NCI-H82 (cell line): ENCODE measurements at regions not wholly inside any gene's neighbourhood (a gene's known extent, or its start where the extent isn't known, plus 50 kb on each side); places are given as distances from the start of the nearest gene placed in this dataset.
"Not testable (repeated sequence)": the region's sequence is repeated elsewhere in the genome, so short reads cannot be mapped to it uniquely, and the experiment has no call there.

ENCODE experiments used
- DNase-seq: peaks from one replicate; lab custom pipeline; 2025; lab: John Stamatoyannopoulos, UW

- DNase-seq: no peak
Observed at GRCh38 chr6:78583079-78583478, 284.3 kb upstream of the IRAK1BP1 start.

GRCh38 chr6:78589436-78589835, 277.9 kb upstream of the IRAK1BP1 start:
- peak; percentile 7 for DNase-seq

GRCh38 chr6:78593898-78594667, 273.3 kb upstream of the IRAK1BP1 start:
- no peak for DNase-seq

GRCh38 chr6:78594668-78595066, 272.7 kb upstream of the IRAK1BP1 start:
- no peak for DNase-seq

GRCh38 chr6:78597966-78598365, 269.4 kb upstream of the IRAK1BP1 start:
- DNase-seq: peak; percentile 0

- no peak for DNase-seq
Observed at GRCh38 chr6:78598966-78599365, 268.4 kb upstream of the IRAK1BP1 start.

GRCh38 chr6:78599526-78599925, 267.8 kb upstream of the IRAK1BP1 start:
- no peak for DNase-seq

GRCh38 chr6:78605909-78606446, 261.4 kb upstream of the IRAK1BP1 start:
- DNase-seq: no peak

- DNase-seq: no peak
Observed at GRCh38 chr6:78607189-78607588, 260.2 kb upstream of the IRAK1BP1 start.

- peak; percentile 9 for DNase-seq
Observed at GRCh38 chr6:78611102-78611620, 256.2 kb upstream of the IRAK1BP1 start.

- DNase-seq: peak; percentile 43
Observed at GRCh38 chr6:78611886-78612480, 255.4 kb upstream of the IRAK1BP1 start.

- no peak for DNase-seq
Observed at GRCh38 chr6:78614961-78615360, 252.4 kb upstream of the IRAK1BP1 start.

GRCh38 chr6:78615430-78615904, 251.9 kb upstream of the IRAK1BP1 start:
- no peak for DNase-seq

GRCh38 chr6:78618970-78619369, 248.4 kb upstream of the IRAK1BP1 start:
- no peak for DNase-seq

- DNase-seq: no peak
Observed at GRCh38 chr6:78623554-78623953, 243.8 kb upstream of the IRAK1BP1 start.

- no peak for DNase-seq
Observed at GRCh38 chr6:78629154-78629721, 238.1 kb upstream of the IRAK1BP1 start.

- no peak for DNase-seq
Observed at GRCh38 chr6:78629836-78630235, 237.5 kb upstream of the IRAK1BP1 start.

GRCh38 chr6:78631976-78632375, 235.4 kb upstream of the IRAK1BP1 start:
- no peak for DNase-seq

GRCh38 chr6:78639111-78640110, 227.9 kb upstream of the IRAK1BP1 start:
- DNase-seq: no peak

- DNase-seq: not testable (repeated sequence)
Observed at GRCh38 chr6:78643976-78644375, 223.4 kb upstream of the IRAK1BP1 start.
